Ishikawa (cell line): ENCODE measurements at regions not wholly inside any gene's neighbourhood (a gene's known extent, or its start where the extent isn't known, plus 50 kb on each side); places are given as distances from the start of the nearest gene placed in this dataset.

Experiments
- CREB1 ChIP-seq: IDR thresholded peaks from 2 replicates; pipeline ENCODE4 v1.6.1; 2012; ENCODE audit warnings: low read depth
- EGR1 ChIP-seq: IDR thresholded peaks from 2 replicates; pipeline ENCODE4 v1.6.1; 2012
- EP300 ChIP-seq: IDR thresholded peaks from 2 replicates; pipeline ENCODE4 v1.6.1; 2012; ENCODE audit warnings: borderline replicate concordance
- FOXM1 ChIP-seq: IDR thresholded peaks from 2 replicates; pipeline ENCODE4 v1.6.1; 2012; ENCODE audit warnings: low read depth, borderline replicate concordance
- REST ChIP-seq: IDR thresholded peaks from 2 replicates; pipeline ENCODE4 v1.6.1; 2012; ENCODE audit warnings: low read depth, mild to moderate bottlenecking
- YY1 ChIP-seq: IDR thresholded peaks from 2 replicates; pipeline ENCODE4 v1.6.1; 2012; ENCODE audit warnings: low read depth

GRCh38 chr18:60064271-60064670 lies 164.5 kb downstream of the PMAIP1 start:
- TF ChIP-seq EP300 (no peak), REST (no peak), CREB1 (no peak), EGR1 (no peak), YY1 (no peak), FOXM1 (no peak)
